ENCODE measurements at regions not wholly inside any gene's neighbourhood (a gene's known extent, or its start where the extent isn't known, plus 50 kb on each side); places are given as distances from the start of the nearest gene placed in this dataset.

DNA sequence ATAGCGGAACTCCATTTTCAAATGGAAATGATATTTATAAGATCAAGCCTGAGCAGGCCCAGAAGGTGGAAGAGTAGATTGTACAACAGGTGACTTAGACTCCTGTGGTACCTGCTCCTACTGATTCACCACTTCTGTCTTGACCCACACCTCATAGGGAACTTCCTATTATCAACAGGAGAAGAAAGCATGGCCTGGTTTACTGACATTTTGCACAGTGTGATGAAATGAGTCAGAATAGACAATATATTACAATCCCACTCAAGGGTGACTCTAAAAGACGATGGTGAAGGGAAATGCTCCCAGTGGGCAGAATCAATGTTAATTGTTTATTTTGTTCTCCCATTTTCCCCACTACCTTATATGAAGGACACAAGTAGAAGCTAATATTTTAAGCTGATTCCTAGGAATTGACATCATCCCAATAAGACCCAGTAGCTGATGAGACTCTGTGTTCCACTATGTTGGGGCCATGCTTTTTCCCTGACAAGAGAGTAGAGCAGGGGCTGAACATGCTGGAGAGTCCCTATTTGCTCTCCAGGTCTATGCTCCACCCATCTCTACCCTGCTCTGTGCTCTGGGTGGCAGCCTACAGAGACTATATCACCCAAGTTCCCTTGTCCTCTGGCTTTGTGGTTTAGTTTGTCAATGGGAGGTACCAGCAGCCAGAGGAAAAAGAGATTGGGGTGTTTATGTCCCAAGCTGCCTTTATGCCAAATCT is 163.4 kb upstream of the FSTL4 start:
- Histone ChIP-seq H3K36me3 (no peaks in the 10 kb centered on the region), H3K9me3 (no peaks in the 10 kb centered on the region), H3K4me1 (no peaks in the 10 kb centered on the region), H3K27me3 (no peaks in the 10 kb centered on the region), H3K4me3 (no peak overlapping the region), H3K27ac (no peak overlapping the region)
- no peak for DNase-seq
- no peak for TF ChIP-seq POLR2A (IDR thresholded peaks at IDR 0.05)
- TF ChIP-seq, protein P1, sequence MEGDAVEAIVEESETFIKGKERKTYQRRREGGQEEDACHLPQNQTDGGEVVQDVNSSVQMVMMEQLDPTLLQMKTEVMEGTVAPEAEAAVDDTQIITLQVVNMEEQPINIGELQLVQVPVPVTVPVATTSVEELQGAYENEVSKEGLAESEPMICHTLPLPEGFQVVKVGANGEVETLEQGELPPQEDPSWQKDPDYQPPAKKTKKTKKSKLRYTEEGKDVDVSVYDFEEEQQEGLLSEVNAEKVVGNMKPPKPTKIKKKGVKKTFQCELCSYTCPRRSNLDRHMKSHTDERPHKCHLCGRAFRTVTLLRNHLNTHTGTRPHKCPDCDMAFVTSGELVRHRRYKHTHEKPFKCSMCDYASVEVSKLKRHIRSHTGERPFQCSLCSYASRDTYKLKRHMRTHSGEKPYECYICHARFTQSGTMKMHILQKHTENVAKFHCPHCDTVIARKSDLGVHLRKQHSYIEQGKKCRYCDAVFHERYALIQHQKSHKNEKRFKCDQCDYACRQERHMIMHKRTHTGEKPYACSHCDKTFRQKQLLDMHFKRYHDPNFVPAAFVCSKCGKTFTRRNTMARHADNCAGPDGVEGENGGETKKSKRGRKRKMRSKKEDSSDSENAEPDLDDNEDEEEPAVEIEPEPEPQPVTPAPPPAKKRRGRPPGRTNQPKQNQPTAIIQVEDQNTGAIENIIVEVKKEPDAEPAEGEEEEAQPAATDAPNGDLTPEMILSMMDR (IDR thresholded peaks at IDR 0.05) = no peak

DNA sequence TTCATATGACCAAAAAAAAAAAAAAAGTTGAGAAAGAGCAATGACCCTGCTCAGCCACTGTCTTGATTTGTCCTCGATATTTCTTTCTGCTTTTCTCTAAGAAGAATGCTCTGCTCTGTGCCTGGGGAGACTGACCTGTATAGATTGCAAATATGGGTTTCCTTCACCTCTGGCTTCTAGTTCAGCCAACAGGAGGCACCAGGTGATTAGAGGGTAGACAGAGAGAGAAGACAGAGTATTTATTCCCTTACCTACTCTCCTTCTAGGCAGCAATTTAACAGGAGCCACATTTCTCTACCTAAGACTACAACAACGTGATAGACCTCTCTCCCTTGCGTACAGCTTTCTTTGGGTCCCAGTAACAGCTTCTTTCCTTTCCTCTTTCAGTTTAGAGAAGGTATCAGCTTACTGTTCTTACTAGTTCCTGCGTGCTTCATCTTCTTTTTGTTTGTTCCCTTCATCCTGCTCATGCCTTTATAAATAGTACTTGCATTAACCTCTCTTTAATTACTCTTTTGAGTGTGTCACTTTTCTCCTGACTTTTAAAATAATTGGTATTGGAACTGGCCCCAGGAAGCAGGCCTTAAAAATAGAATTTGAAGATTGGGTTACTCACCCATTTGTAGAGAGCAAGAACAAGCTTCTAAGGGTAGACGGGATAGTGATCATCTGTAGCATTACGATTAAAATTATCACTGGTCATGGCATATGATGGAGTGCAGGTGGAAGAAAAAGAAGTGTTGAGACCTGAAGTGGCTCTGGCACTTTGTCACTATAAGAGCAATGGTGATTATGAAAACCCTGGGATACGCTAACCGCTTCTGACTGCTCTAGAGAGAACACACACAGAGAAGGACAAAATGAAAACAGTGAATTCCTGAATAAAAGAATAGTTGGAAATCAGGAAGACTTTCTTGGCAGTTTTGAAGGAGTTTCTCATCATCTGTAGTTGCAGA is 161.2 kb upstream of the FSTL4 start:
- Histone ChIP-seq H3K4me1 (no peaks in the 10 kb centered on the region), H3K36me3 (no peaks in the 10 kb centered on the region), H3K9me3 (no peaks in the 10 kb centered on the region), H3K4me3 (no peak overlapping the region), H3K27me3 (no peaks in the 10 kb centered on the region), H3K27ac (no peak overlapping the region)
- no peak for DNase-seq
- TF ChIP-seq POLR2A (IDR thresholded peaks at IDR 0.05) = no peak
- TF ChIP-seq, protein P1 (IDR thresholded peaks at IDR 0.05) = no peak

DNA sequence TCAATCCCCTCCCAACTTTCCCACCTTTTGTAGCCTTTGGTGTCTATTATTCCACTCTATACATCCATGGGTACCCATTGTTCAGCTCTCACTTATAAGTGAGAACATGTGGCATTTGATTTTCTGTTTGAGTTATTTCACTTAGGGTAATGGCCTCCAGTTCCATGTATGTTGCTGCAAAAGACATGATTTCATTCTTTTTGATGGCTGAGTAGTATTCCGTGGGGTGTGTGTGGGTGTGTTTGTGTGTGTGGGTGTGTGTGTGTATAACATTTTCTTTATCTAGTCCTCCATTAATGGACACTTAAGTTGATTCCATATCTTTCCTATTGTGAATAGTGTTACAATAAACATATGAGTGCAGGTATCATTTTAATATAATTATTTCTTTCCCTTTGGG is 157.5 kb upstream of the FSTL4 start:
- Histone ChIP-seq H3K9me3 (no peaks in the 10 kb centered on the region), H3K4me3 (no peak overlapping the region), H3K36me3 (no peaks in the 10 kb centered on the region), H3K4me1 (no peaks in the 10 kb centered on the region), H3K27me3 (no peaks in the 10 kb centered on the region), H3K27ac (no peak overlapping the region)
- no peak for TF ChIP-seq POLR2A (IDR thresholded peaks at IDR 0.05)
- TF ChIP-seq, protein P1 (IDR thresholded peaks at IDR 0.05) = no peak
- DNase-seq = no peak

DNA sequence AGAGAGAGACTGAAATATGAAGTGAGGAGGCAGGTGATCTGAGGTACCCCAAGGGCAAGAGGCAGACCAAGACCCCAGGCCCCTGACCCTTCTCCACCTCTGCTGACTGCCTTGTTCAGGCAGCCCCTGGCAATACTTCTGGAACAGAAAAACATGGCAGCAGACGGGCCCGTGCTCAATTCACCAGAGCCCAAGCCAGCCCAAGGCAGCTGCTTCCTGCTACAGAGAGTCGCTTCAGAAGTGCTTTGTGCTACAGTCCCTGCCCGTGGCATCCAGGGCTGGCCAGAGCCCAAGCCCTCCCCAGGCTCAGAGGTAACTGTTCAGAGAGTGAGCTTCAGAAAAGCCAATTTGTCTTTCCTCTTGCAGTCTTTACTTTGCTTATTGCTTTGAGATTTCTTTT is 151.4 kb upstream of the FSTL4 start:
- DNase-seq = no peak
- Histone ChIP-seq H3K36me3 (no peaks in the 10 kb centered on the region), H3K27ac (no peak overlapping the region), H3K4me3 (no peak overlapping the region), H3K9me3 (no peaks in the 10 kb centered on the region), H3K4me1 (no peaks in the 10 kb centered on the region), H3K27me3 (no peaks in the 10 kb centered on the region)
- TF ChIP-seq, protein P1 (IDR thresholded peaks at IDR 0.05) = no peak
- TF ChIP-seq POLR2A (IDR thresholded peaks at IDR 0.05) = no peak

DNA sequence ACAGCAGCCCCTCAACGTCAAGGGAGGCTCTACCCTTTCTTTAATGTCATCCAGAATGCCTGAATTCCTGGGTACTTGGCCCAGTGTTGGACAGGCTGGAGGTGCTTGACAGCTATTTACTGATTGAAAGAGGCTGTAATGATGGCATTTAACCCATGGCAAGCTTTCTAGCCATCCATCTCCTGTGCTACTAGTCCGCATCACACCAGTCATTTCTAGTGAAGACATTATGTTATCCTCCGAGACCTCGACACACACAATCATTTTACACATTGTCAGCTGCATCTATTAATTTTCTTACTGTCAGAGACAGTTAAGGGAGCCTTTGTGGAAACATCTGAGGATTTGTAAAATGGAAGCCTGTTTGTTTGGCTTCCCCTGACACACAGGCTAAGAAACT is 149.3 kb upstream of the FSTL4 start:
- Histone ChIP-seq H3K27ac (no peak overlapping the region), H3K4me1 (no peaks in the 10 kb centered on the region), H3K27me3 (no peaks in the 10 kb centered on the region), H3K36me3 (no peaks in the 10 kb centered on the region), H3K4me3 (no peak overlapping the region), H3K9me3 (no peaks in the 10 kb centered on the region)
- no peak for DNase-seq
- TF ChIP-seq POLR2A (IDR thresholded peaks at IDR 0.05) = no peak
- TF ChIP-seq, protein P1 (IDR thresholded peaks at IDR 0.05) = no peak
